IMR-90 (cell line): ENCODE measurements at regions not wholly inside any gene's neighbourhood (a gene's known extent, or its start where the extent isn't known, plus 50 kb on each side); places are given as distances from the start of the nearest gene placed in this dataset.

ENCODE experiments used
- ATAC-seq: fragments of 200-7000 bp; cut with Tn5 transposase; 2 replicates; pipeline ENCODE4 v1.9.1; 2020; ENCODE audit warnings: low read depth, mild to moderate bottlenecking, moderate library complexity
- BruUV-seq: library from RNA; stranded (reverse); fragments of 400-500 nt; replicated peaks from 2 replicates; lab custom pipeline; 2021; lab: Mats Ljungman, UMichigan
- CTCF ChIA-PET: fragments of 300-600 bp; formaldehyde crosslinking; extraction: SDS; loops from one replicate; lab custom pipeline; 2021; ENCODE audit warnings: antibody characterized with exemption; lab: Yijun Ruan, JAX
- POLR2A ChIA-PET: fragments of 300-600 bp; sonication (Branson Sonifier 250); formaldehyde crosslinking; loops from one replicate; lab custom pipeline; 2022; ENCODE audit warnings: antibody characterized with exemption; ENCODE audit not compliant: unreplicated experiment; lab: Charles Lee
- DNase-seq: peaks from one replicate; pipeline ENCODE4 v3.0.0; 2013
- H2AFZ ChIP-seq: replicated peaks from 2 replicates; pipeline ENCODE3; 2013; ENCODE audit warnings: low read length, mild to moderate bottlenecking; ENCODE audit not compliant: poor library complexity
- H2AK5ac ChIP-seq: 2 replicates; pipeline ENCODE4 v1.6.1; 2013; ENCODE audit warnings: low read depth, low read length, inconsistent platforms
- H2AK9ac ChIP-seq: replicated peaks from 2 replicates; pipeline ENCODE3; 2013; ENCODE audit warnings: mild to moderate bottlenecking, low read depth, low read length, moderate library complexity; ENCODE audit not compliant: poor library complexity
- H2BK120ac ChIP-seq: 2 replicates; pipeline ENCODE4 v1.6.1; 2013; ENCODE audit warnings: low read depth, low read length, inconsistent platforms
- H2BK15ac ChIP-seq: 3 replicates; pipeline ENCODE4 v1.6.1; 2013; ENCODE audit warnings: low read depth, low read length, inconsistent platforms
- H2BK20ac ChIP-seq: 2 replicates; pipeline ENCODE4 v1.6.1; 2013; ENCODE audit warnings: low read depth, mild to moderate bottlenecking, inconsistent platforms, low read length, moderate library complexity
- H2BK5ac ChIP-seq: 2 replicates; pipeline ENCODE4 v1.6.1; 2013; ENCODE audit warnings: mild to moderate bottlenecking, low read depth, low read length, inconsistent platforms; ENCODE audit not compliant: poor library complexity, severe bottlenecking
- H3K14ac ChIP-seq: replicated peaks from 2 replicates; pipeline ENCODE4 v1.6.1; 2013; ENCODE audit warnings: low read depth, low read length, inconsistent platforms
- H3K18ac ChIP-seq: 2 replicates; pipeline ENCODE4 v1.6.1; 2013; ENCODE audit warnings: low read depth, low read length, control low read depth
- H3K23ac ChIP-seq: 2 replicates; pipeline ENCODE4 v1.6.1; 2013; ENCODE audit warnings: low read depth, low read length, inconsistent platforms
- H3K27ac ChIP-seq: 2 replicates; pipeline ENCODE4 v1.5.1; 2013; ENCODE audit warnings: mild to moderate bottlenecking, control low read depth, low read length; ENCODE audit not compliant: insufficient read depth
- H3K27me3 ChIP-seq: 2 replicates; pipeline ENCODE4 v1.6.1; 2013; ENCODE audit warnings: low read length; ENCODE audit not compliant: control insufficient read depth, insufficient read depth
- H3K36me3 ChIP-seq: 2 replicates; pipeline ENCODE4 v1.6.1; 2013; ENCODE audit warnings: low read length, mixed read lengths; ENCODE audit not compliant: control insufficient read depth, insufficient read depth
- H3K4ac ChIP-seq: 2 replicates; pipeline ENCODE4 v1.6.1; 2013; ENCODE audit warnings: low read depth, low read length, inconsistent platforms
- H3K4me1 ChIP-seq: 2 replicates; pipeline ENCODE4 v1.6.1; 2013; ENCODE audit warnings: low read length, mixed read lengths; ENCODE audit not compliant: control insufficient read depth, insufficient read depth
- H3K4me2 ChIP-seq: 2 replicates; pipeline ENCODE4 v1.6.1; 2013; ENCODE audit warnings: low read depth, mild to moderate bottlenecking, control low read depth, low read length, moderate library complexity
- H3K4me3 ChIP-seq: 2 replicates; pipeline ENCODE4 v1.5.1; 2013; ENCODE audit warnings: low read depth, mild to moderate bottlenecking, control low read depth, low read length, moderate library complexity; ENCODE audit not compliant: insufficient read depth
- H3K56ac ChIP-seq: 2 replicates; pipeline ENCODE4 v1.6.1; 2013; ENCODE audit warnings: low read length, inconsistent platforms; ENCODE audit not compliant: insufficient read depth; ENCODE audit errors: extremely low read depth
- H3K79me1 ChIP-seq, 2 experiments: 2 replicates each; pipeline ENCODE4 v1.6.1; 2013; ENCODE audit warnings: low read length in 2 of 2, inconsistent platforms in 1 of 2, low read depth in 1 of 2
- H3K9ac ChIP-seq: 2 replicates; pipeline ENCODE4 v1.6.1; 2013; ENCODE audit warnings: low read depth, low read length, control low read depth
- H3K9me1 ChIP-seq: 2 replicates; pipeline ENCODE4 v1.6.1; 2013; ENCODE audit warnings: low read length, inconsistent platforms; ENCODE audit not compliant: insufficient read depth
- H3K9me3 ChIP-seq: 2 replicates; pipeline ENCODE4 v1.6.1; 2013; ENCODE audit warnings: low read length; ENCODE audit not compliant: control insufficient read depth, insufficient read depth
- H4K20me1 ChIP-seq: 2 replicates; pipeline ENCODE4 v1.6.1; 2013; ENCODE audit warnings: low read length, inconsistent platforms; ENCODE audit not compliant: insufficient read depth
- H4K5ac ChIP-seq: 2 replicates; pipeline ENCODE4 v1.6.1; 2013; ENCODE audit warnings: mild to moderate bottlenecking, low read depth, low read length, control low read depth
- H4K8ac ChIP-seq, 2 experiments: 2 replicates each; pipeline ENCODE4 v1.6.1; 2013; ENCODE audit warnings: low read depth in 2 of 2, low read length in 2 of 2, control low read depth in 1 of 2, inconsistent platforms in 1 of 2
- H4K91ac ChIP-seq: 2 replicates; pipeline ENCODE4 v1.6.1; 2013; ENCODE audit warnings: low read depth, low read length, inconsistent platforms; ENCODE audit not compliant: insufficient read depth
- CEBPB ChIP-seq: IDR thresholded peaks from 2 replicates; pipeline ENCODE4 v1.6.1; 2012; ENCODE audit warnings: low read depth, low read length, improper control_type of control experiment
- FOS ChIP-seq: fragments of 150-350 bp; IDR thresholded peaks from 2 replicates; pipeline ENCODE4 v1.6.1; 2016; ENCODE audit warnings: low read depth, low read length
- MAZ ChIP-seq: IDR thresholded peaks from 2 replicates; pipeline ENCODE4 v1.6.1; 2012; ENCODE audit warnings: low read depth, mild to moderate bottlenecking, low read length, improper control_type of control experiment, moderate library complexity, borderline replicate concordance
- RCOR1 ChIP-seq: IDR thresholded peaks from 2 replicates; pipeline ENCODE4 v1.6.1; 2012; ENCODE audit warnings: mild to moderate bottlenecking, low read length, improper control_type of control experiment; ENCODE audit not compliant: insufficient replicate concordance
- SMC3 ChIP-seq: fragments of 150-350 bp; IDR thresholded peaks from 2 replicates; pipeline ENCODE4 v1.6.1; 2016; ENCODE audit warnings: low read depth, mild to moderate bottlenecking, antibody characterized with exemption, low read length, moderate library complexity
- WGBS, 2 experiments: methylation state at CpG; one replicate each; pipeline versions ENCODE4 v1.1.5 to v1.1.7; 2013; ENCODE audit warnings: missing lambda C conversion rate in 2 of 2; ENCODE audit not compliant: insufficient read length in 1 of 2; ENCODE audit errors: extremely low coverage in 2 of 2; 5-methylcytosine and 5-hydroxymethylcytosine counted together
- dilution Hi-C: fragments of 300-500 bp; cut with HindIII; formaldehyde crosslinking; loops from one replicate; pipeline ENCODE4 v1.14.3; 2018; ENCODE audit warnings: low sequenced_read_pairs; ENCODE audit not compliant: unreplicated experiment
- in situ Hi-C: fragments of 300-500 bp; cut with MboI; formaldehyde crosslinking; loops from 3 replicates; pipeline ENCODE4 v1.14.3; 2019; ENCODE audit warnings: low sequenced_read_pairs, inconsistent platforms, mixed read lengths
- intact Hi-C: fragments of 100-400 bp; cut with micrococcal nuclease; formaldehyde crosslinking; loops from 2 replicates; pipeline ENCODE4 v1.10.0; 2022

- no CpG with 5 or more reads among the region's 1 CpG for WGBS, 2 experiments
- no peak overlapping the region for H2AK5ac ChIP-seq
- H2AK9ac ChIP-seq, result no peak overlapping the region
- H2BK20ac ChIP-seq, result no peak overlapping the region
- H3K36me3 ChIP-seq, result no peaks in the 10 kb centered on the region
- H4K5ac ChIP-seq, result no peak overlapping the region
- no peak overlapping the region for H3K27ac ChIP-seq
- no peak for TF ChIP-seq FOS
- no peak for TF ChIP-seq RCOR1
- no peak for TF ChIP-seq CEBPB
- TF ChIP-seq SMC3, result no peak
- TF ChIP-seq MAZ, result no peak
- no peak overlapping the region for H2BK120ac ChIP-seq
- ChIA-PET CTCF (interaction anchor here (0.5 to 1.6 kb wide), 2 partner anchors 8 to 13 kb away, joined by 3 to 5 read pairs; no protein-coding TSS in a partner anchor), POLR2A (no interaction called here)
- no peaks in the 10 kb centered on the region for H3K79me1 ChIP-seq
- H2AFZ ChIP-seq, result no peak overlapping the region
- no peaks in the 10 kb centered on the region for H4K20me1 ChIP-seq
- no peak overlapping the region for H3K4me3 ChIP-seq
- dilution Hi-C loops, result no loop called here
- H3K9me3 ChIP-seq, result no peaks in the 10 kb centered on the region
- no peak overlapping the region for H3K4me2 ChIP-seq
- no peak overlapping the region for H3K18ac ChIP-seq
- H3K14ac ChIP-seq, result no peak overlapping the region
- H3K23ac ChIP-seq, result no peak overlapping the region
- no peaks in the 10 kb centered on the region for H3K9me1 ChIP-seq
- BruUV-seq, result no TSS peak
- no peak overlapping the region for H4K91ac ChIP-seq
- H2BK5ac ChIP-seq, result no peak overlapping the region
- no peak overlapping the region for H2BK15ac ChIP-seq
- H3K4me1 ChIP-seq, result no peaks in the 10 kb centered on the region
- H3K9ac ChIP-seq, result no peak overlapping the region
- DNase-seq, result no peak
- intact Hi-C loops, result no loop called here
- H3K56ac ChIP-seq, result no peak overlapping the region
- H4K8ac ChIP-seq, result no peak overlapping the region
- ATAC-seq, result no peak
- H3K27me3 ChIP-seq, result no peaks in the 10 kb centered on the region
- in situ Hi-C loops, result no loop called here
- H3K4ac ChIP-seq, result no peak overlapping the region
These were observed 521.2 kb downstream of the ANKRD50 start for GRCh38 chr4:124191329-124191728.
